Lower leg skin (tissue), 4 donors: ENCODE measurements at regions not wholly inside any gene's neighbourhood (a gene's known extent, or its start where the extent isn't known, plus 50 kb on each side); places are given as distances from the start of the nearest gene placed in this dataset.

Experiments used
- DNase-seq, 2 donors: peaks; one replicate each; pipeline ENCODE4 v3.0.0-alpha.2; 2019; ENCODE audit warnings: low spot score in 2 of 2
- H3K4me3 ChIP-seq: fragments of 200-600 bp; sonication (generic); 2 replicates; pipeline ENCODE4 v1.5.1; 2017; ENCODE audit warnings: mild to moderate bottlenecking, low read depth; ENCODE audit not compliant: poor library complexity, severe bottlenecking
- CTCF ChIP-seq, 3 donors: fragments of 450-650 bp; IDR thresholded peaks; one replicate each; pipeline ENCODE4 v1.5.1; 2016; ENCODE audit warnings: antibody characterized with exemption in 3 of 3, mild to moderate bottlenecking in 3 of 3, moderate library complexity in 2 of 3
- POLR2A ChIP-seq, 2 donors: fragments of 450-650 bp; IDR thresholded peaks; one replicate each; pipeline ENCODE4 v1.6.1; 2016 to 2017; ENCODE audit warnings: antibody characterized with exemption in 2 of 2, mild to moderate bottlenecking in 1 of 2, moderate library complexity in 1 of 2
- WGBS, 2 donors: methylation state at CpG; one replicate each; pipeline ENCODE4 v1.1.5; 2018; 5-methylcytosine and 5-hydroxymethylcytosine counted together
- intact Hi-C: fragments of 100-400 bp; cut with DNase I; formaldehyde crosslinking; loops from one replicate; pipeline ENCODE4 v1.15.0; 2023; ENCODE audit warnings: low total_unique reads

GRCh38 chr2:173817582-173817981, 147.6 kb downstream of the SP3 start:
- DNase-seq: no peak
- 92 to 97% methylated on average over 4 of the region's 4 CpGs for WGBS, 2 donors
- TF ChIP-seq POLR2A (IDR thresholded peaks at IDR 0.05): no peak
- no peak for TF ChIP-seq CTCF (IDR thresholded peaks at IDR 0.05)
- H3K4me3 ChIP-seq: no peak overlapping the region
- intact Hi-C loops: no loop called here

GRCh38 chr2:173818285-173818684, 146.9 kb downstream of the SP3 start:
- intact Hi-C loops: no loop called here
- H3K4me3 ChIP-seq: no peak overlapping the region
- TF ChIP-seq POLR2A (IDR thresholded peaks at IDR 0.05) (no peak), CTCF (IDR thresholded peaks at IDR 0.05) (no peak)
- no peak for DNase-seq
- WGBS, 2 donors: 92 to 95% methylated on average over 4 of the region's 4 CpGs

GRCh38 chr2:173819852-173820251, 145.3 kb downstream of the SP3 start:
- TF ChIP-seq CTCF (IDR thresholded peaks at IDR 0.05) (no peak), POLR2A (IDR thresholded peaks at IDR 0.05) (no peak)
- intact Hi-C loops: no loop called here
- H3K4me3 ChIP-seq: no peak overlapping the region
- DNase-seq: no peak
- 83 to 86% methylated on average over 5 of the region's 5 CpGs for WGBS, 2 donors

GRCh38 chr2:173821451-173821850, 143.7 kb downstream of the SP3 start:
- H3K4me3 ChIP-seq: no peak overlapping the region
- intact Hi-C loops: no loop called here
- DNase-seq: peak in 1 of 2 donors; percentile 48
- no peak for TF ChIP-seq CTCF (IDR thresholded peaks at IDR 0.05)
- no peak for TF ChIP-seq POLR2A (IDR thresholded peaks at IDR 0.05)
- WGBS, 2 donors: 92 to 94% methylated on average over 9 of the region's 9 CpGs

- WGBS, 2 donors: 84 to 87% methylated on average over 6 of the region's 6 CpGs
- H3K4me3 ChIP-seq: no peak overlapping the region
- TF ChIP-seq CTCF (IDR thresholded peaks at IDR 0.05) (no peak), POLR2A (IDR thresholded peaks at IDR 0.05) (no peak)
- peak in 1 of 2 donors; percentile 20 for DNase-seq
- intact Hi-C loops: no loop called here
Observed at GRCh38 chr2:173822889-173823542, 142.2 kb downstream of the SP3 start.

GRCh38 chr2:173823543-173823939, 141.6 kb downstream of the SP3 start:
- DNase-seq: peak in 1 of 2 donors; percentile 40
- TF ChIP-seq CTCF (IDR thresholded peaks at IDR 0.05) (no peak), POLR2A (IDR thresholded peaks at IDR 0.05) (no peak)
- WGBS, 2 donors: 90 to 96% methylated on average over 4 of the region's 4 CpGs
- H3K4me3 ChIP-seq: no peak overlapping the region
- intact Hi-C loops: no loop called here
